ENCODE measurements at regions not wholly inside any gene's neighbourhood (a gene's known extent, or its start where the extent isn't known, plus 50 kb on each side); places are given as distances from the start of the nearest gene placed in this dataset.

DNA sequence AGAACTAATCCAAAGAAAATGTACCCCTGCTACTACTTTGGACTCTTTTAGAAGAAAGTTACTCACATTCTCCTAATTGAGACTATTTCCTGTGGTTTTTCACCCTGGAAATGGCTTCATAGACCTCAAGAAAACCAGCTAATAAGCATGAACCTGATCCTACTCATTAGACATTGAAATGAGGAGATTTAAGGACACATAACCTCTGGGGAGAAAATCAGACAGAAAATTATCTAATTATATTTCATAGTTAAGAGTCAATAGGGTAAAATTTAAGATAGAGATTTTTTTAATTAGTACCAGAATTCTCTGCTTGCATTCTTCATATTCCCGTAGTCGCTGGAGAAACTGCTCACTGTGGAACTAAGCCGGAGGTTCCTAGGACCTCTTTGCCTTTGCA, 114.6 kb upstream of the ACP3 start:
- Mint-ChIP-seq H3K4me3 (no peak overlapping the region), H3K27me3 (peaks cover 21% of the 10 kb centered on the region), H3K4me1 (no peaks in the 10 kb centered on the region), H3K36me3 (ENCODE audit: low read depth) (no peaks in the 10 kb centered on the region), H3K27ac (no peak overlapping the region)
- no peaks in the 10 kb centered on the region for H3K9me3 ChIP-seq (ENCODE audit: control insufficient read depth, low read length, poor library complexity, severe bottlenecking)
- no peak for ATAC-seq
- no peak for DNase-seq

DNA sequence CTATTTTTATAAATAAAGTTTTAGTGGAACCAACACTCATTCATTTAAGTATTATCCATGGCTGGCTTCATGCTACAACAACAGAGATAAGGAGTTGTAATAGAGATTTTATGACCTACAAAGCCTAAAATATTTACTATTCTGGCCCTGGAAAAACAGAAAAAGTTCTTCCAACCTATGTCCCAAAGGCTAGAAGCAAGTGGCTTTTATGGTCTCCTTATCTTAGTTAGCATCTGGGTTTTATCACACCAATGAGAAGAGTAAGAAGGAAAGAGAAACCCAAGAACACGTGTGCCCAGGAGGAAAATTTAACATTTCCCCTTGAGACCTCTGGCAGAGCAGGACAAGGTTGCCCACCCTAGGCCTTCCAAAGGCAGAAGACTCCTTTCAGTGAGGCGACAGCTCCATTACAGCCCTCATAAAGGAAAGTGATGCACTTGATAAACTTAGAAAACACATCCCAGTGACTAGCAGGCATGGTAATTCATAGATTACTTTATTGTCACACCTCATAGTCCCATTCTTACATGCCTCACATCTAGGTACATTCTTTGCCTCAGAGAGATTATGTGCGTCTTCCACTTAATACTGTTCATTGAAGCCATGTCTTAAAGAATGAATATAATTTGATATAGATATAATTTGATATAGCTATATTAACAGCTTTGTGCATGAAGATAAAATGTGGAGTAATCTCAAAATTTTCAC, 113.2 kb upstream of the ACP3 start:
- H3K36me3 Mint-ChIP-seq (ENCODE audit: low read depth) = no peaks in the 10 kb centered on the region
- no peaks in the 10 kb centered on the region for H3K9me3 ChIP-seq (ENCODE audit: control insufficient read depth, low read length, poor library complexity, severe bottlenecking)
- DNase-seq (no peak), ATAC-seq (no peak)
- peaks cover 27% of the 10 kb centered on the region for H3K27me3 Mint-ChIP-seq
- H3K27ac Mint-ChIP-seq = no peak overlapping the region
- no peak overlapping the region for H3K4me3 Mint-ChIP-seq
- H3K4me1 Mint-ChIP-seq = no peaks in the 10 kb centered on the region

DNA sequence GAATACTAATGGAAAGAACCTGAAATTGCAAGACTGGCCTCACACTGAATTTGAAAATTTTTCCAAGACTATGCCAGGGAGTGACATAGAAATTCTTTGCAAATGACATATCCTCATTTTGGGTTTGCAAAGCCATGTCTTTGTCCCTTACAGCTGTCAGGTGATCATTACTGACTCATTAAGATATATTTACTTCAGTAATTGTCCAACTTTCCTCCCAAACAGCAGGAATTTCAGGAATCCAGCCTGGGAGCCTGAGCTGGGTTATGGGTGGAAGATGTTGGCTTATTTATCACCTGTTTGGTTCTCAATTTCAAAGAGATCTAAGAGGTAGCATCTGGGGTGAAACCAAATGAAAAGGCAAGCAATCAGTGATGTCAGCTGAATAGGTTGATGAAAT, 111.6 kb upstream of the ACP3 start:
- Mint-ChIP-seq H3K27me3 (peaks cover 34% of the 10 kb centered on the region), H3K4me1 (peaks cover 2% of the 10 kb centered on the region), H3K27ac (no peak overlapping the region), H3K4me3 (no peak overlapping the region), H3K36me3 (ENCODE audit: low read depth) (peaks cover 2% of the 10 kb centered on the region)
- no peaks in the 10 kb centered on the region for H3K9me3 ChIP-seq (ENCODE audit: control insufficient read depth, low read length, poor library complexity, severe bottlenecking)
- no peak for DNase-seq
- ATAC-seq = no peak

DNA sequence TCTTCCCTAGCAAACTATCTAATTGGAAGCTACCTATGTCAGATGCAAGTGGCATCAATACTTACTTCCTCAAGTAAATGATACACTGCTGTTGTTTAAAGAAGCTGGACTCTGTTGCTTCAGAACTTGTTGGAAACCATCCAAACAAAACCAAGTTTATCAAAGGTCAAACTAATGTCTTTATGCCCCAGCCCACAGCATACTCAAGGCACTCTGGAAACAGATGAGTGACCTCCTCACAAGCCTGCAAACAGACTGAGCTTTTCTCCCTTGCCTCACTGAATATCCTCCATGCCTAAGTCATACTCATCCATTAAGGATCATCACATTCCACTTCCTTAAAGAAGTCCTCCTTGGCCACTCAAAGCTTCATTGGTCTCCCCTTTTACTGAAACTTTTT, 107.4 kb upstream of the ACP3 start:
- DNase-seq (no peak), ATAC-seq (no peak)
- Mint-ChIP-seq H3K27ac (no peak overlapping the region), H3K36me3 (ENCODE audit: low read depth) (peaks cover 2% of the 10 kb centered on the region), H3K4me3 (no peak overlapping the region), H3K27me3 (peaks cover 54% of the 10 kb centered on the region), H3K4me1 (peaks cover 5% of the 10 kb centered on the region)
- no peaks in the 10 kb centered on the region for H3K9me3 ChIP-seq (ENCODE audit: control insufficient read depth, low read length, poor library complexity, severe bottlenecking)

DNA sequence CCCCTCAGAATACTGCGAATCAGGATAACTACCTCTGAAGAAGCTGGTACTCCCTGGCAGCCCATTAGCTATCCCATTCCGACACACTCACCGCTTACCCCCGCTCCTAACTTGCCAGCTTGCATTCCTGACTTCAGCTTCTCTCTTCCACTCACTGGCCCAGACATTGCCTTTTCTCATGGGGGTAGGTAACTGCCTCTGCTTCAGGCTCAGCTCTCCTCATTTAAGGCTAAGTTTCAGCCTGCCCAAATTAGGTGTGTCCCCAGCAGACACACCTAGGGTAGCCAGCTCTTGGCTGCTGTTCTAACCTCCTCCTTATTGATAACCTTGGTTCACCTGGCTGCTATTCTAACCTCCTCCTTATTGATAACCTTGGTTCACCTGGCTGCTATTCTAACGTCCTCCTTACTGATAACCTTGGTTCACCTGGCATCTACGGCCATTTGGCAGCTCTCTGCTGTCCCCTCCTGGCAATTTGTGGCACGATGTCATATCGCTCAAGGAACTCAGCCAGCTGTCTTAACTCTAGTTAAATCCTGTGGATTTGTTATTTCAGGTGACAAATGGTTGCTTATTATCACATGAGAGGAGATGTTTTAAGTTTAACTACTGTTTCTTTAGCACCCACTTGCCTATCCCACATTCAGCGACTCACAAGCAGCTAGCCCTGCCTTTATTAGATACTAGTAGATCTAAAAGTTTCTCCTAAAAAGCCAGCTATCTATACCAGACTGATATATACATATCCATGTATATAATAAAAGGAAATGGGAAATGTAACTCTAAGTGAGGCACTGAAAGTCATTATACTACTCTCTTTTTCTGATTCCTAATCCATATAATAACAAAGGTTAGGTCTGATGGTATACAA, 106.5 kb upstream of the ACP3 start:
- no peak for DNase-seq
- peaks cover 5% of the 10 kb centered on the region for H3K4me1 Mint-ChIP-seq
- H3K27me3 Mint-ChIP-seq = peaks cover 54% of the 10 kb centered on the region
- no peak for ATAC-seq
- H3K27ac Mint-ChIP-seq = no peak overlapping the region
- no peak overlapping the region for H3K4me3 Mint-ChIP-seq
- no peaks in the 10 kb centered on the region for H3K9me3 ChIP-seq (ENCODE audit: control insufficient read depth, low read length, poor library complexity, severe bottlenecking)
- H3K36me3 Mint-ChIP-seq (ENCODE audit: low read depth) = peaks cover 2% of the 10 kb centered on the region

DNA sequence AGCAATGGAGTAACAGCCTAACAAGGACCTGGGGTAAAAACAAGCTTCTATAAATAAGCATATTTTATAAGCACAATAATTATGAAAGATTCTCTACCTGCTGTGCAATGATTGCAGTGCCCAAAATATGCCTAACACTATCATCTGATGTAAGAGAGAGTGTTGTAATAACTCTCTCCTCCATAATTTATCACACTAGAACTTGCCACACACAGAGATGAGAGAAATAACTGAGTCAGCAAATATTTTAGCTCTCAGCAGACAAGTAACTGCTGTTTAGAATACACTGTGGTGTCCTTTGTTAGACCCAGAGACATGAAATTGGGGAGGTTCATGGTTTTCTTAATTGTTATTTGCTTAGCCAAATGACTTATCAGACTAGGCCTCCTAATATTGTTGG, 105.3 kb upstream of the ACP3 start:
- H3K9me3 ChIP-seq (ENCODE audit: control insufficient read depth, low read length, poor library complexity, severe bottlenecking) = no peaks in the 10 kb centered on the region
- peaks cover 54% of the 10 kb centered on the region for H3K27me3 Mint-ChIP-seq
- DNase-seq = no peak
- H3K4me3 Mint-ChIP-seq = no peak overlapping the region
- no peak for ATAC-seq
- H3K4me1 Mint-ChIP-seq = peaks cover 5% of the 10 kb centered on the region
- peaks cover 2% of the 10 kb centered on the region for H3K36me3 Mint-ChIP-seq (ENCODE audit: low read depth)
- H3K27ac Mint-ChIP-seq = no peak overlapping the region

DNA sequence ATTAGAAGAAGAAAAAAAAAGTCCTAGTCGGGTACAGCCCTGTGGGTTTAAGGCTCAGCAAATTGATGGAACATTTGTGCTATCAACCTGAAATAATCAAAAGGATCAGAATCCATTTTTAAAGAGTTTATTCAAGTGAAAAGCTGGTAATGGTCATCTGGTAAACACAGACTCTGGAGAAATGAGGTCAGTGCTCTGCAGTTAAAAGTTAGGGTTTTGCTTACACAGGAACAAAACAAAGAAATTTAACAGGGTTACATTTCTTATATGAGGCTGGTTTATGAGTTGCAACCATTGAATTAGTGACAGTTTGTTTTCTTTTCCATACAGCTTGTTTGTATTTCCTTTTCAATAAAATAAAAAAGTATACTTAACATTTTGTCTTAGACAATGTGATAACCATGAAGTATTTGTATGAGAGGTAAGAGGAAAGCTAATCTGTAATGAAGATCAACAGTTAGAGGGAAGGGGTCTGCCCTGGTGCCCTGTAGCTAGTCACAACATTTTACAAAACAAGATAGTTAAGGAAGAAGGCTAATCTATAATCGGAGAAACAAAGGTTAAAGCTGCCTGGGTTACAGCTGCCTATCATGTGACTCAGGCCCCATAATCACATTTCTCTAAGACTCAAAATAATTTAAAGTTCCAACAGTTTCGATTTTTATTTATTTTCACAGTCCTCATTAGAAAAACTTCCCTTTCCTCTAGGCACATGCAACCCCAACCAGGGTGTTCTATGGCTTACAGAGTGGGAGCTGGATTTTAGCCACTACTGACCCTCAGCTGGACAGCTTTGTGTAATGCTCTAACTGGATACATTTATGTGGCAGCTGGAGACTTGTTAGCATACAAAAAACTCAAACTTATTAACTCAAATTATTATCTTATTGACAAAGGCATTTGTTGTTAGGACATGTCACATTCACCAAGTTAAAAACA, 98.1 kb upstream of the ACP3 start:
- H3K27me3 Mint-ChIP-seq = peaks cover 13% of the 10 kb centered on the region
- H3K36me3 Mint-ChIP-seq (ENCODE audit: low read depth) = no peaks in the 10 kb centered on the region
- H3K4me1 Mint-ChIP-seq = no peaks in the 10 kb centered on the region
- H3K9me3 ChIP-seq (ENCODE audit: control insufficient read depth, low read length, poor library complexity, severe bottlenecking) = no peaks in the 10 kb centered on the region
- H3K27ac Mint-ChIP-seq = no peak overlapping the region
- DNase-seq (no peak), ATAC-seq (no peak)
- H3K4me3 Mint-ChIP-seq = no peak overlapping the region

DNA sequence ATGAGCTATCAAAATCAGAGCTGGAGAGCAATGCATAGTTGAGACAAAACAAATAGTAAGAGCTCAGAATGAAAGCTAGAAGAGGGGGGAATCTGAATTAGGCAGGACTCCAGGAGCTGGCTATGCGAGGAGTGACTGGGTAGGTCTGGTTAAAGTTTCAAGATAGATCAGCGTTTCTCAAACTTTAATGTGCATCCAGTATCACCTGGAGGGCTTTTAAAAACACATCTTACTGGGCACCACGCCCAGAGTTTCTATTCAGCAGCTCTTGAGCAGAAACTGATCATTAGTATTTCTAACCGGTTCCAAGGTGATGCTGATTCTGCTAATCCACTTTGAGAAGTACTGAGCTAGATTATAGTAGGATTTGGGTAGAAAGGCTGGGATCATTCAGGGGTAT, 96.2 kb upstream of the ACP3 start:
- ATAC-seq (no peak), DNase-seq (no peak)
- peaks cover 13% of the 10 kb centered on the region for H3K27me3 Mint-ChIP-seq
- no peak overlapping the region for H3K4me3 Mint-ChIP-seq
- H3K27ac Mint-ChIP-seq = no peak overlapping the region
- no peaks in the 10 kb centered on the region for H3K9me3 ChIP-seq (ENCODE audit: control insufficient read depth, low read length, poor library complexity, severe bottlenecking)
- no peaks in the 10 kb centered on the region for H3K36me3 Mint-ChIP-seq (ENCODE audit: low read depth)
- no peaks in the 10 kb centered on the region for H3K4me1 Mint-ChIP-seq

DNA sequence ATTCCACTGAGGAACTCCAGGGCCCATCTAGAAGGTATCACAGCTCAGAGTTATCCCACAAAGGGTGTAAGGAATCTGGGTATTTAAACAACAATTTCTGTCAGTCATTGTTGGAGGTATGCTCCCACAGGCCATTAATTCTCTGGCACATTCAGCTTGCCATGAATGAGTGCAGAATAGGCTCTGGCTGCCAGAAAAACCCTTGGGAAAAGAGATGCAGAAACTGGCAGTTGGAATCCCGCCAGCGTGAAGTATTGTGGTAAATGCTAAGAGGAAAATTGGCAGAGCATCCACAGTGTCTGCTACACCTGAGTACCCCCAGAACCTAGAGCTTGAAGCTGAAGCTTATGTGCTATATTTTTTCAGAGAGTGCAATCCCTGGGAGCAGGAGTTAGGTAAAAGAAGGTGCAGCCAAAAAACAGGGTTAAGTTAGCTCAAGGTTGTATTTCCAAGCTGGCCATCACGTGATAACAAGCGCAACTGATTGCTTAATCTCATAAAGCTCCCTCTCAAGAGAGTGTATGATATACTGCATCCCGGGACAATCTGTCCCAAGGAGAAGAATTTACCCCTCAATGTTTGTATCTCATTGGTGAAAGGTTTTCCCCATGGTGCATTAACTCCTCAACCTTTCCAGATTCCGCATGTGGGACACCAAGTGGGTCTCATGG, 94.2 kb upstream of the ACP3 start:
- DNase-seq (no peak), ATAC-seq (no peak)
- peaks cover 13% of the 10 kb centered on the region for H3K27me3 Mint-ChIP-seq
- no peaks in the 10 kb centered on the region for H3K36me3 Mint-ChIP-seq (ENCODE audit: low read depth)
- no peaks in the 10 kb centered on the region for H3K9me3 ChIP-seq (ENCODE audit: control insufficient read depth, low read length, poor library complexity, severe bottlenecking)
- H3K4me1 Mint-ChIP-seq = no peaks in the 10 kb centered on the region
- no peak overlapping the region for H3K4me3 Mint-ChIP-seq
- H3K27ac Mint-ChIP-seq = no peak overlapping the region

DNA sequence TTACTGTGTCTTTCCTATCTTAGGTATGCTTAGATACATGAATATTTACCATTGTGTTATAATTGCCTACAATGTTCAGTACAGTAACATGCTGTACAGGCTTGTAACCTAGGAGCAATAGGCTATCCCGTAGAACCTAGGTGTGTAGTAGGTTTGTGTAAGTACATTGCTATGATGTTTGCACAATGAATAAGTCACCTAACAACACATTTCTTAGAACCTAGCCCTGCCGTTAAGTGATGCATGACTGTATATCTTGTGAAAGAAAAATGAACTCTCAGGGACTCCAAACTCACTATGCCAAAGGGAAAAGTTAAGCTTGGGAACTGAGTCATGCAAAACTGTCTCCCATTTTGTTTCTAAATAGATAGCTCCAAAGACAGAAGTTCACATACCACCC, 91.5 kb upstream of the ACP3 start:
- H3K9me3 ChIP-seq (ENCODE audit: control insufficient read depth, low read length, poor library complexity, severe bottlenecking) = no peaks in the 10 kb centered on the region
- DNase-seq = no peak

DNA sequence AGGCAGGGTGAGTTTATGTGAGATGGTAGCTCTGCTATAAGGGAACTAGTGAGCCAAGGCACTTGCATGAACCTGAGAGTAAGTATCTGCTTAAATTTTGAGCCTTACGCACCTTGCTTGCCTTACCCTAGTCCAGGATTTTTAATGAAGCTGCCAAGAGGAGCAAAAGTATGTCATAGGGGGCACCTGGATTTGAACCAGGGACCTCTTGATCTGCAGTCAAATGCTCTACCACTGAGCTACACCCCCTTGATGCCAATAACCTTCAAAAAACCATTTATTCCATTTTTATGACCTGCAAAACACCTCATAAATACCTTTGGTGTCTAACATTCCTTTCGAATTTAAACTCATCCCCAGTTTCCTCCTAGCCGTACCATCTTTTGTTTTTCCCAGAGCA, 88.3 kb upstream of the ACP3 start:
- DNase-seq = no peak
- H3K4me3 Mint-ChIP-seq = no peak overlapping the region
- no peak overlapping the region for H3K27ac Mint-ChIP-seq
- peaks cover 27% of the 10 kb centered on the region for H3K27me3 Mint-ChIP-seq
- no peaks in the 10 kb centered on the region for H3K36me3 Mint-ChIP-seq (ENCODE audit: low read depth)
- H3K9me3 ChIP-seq (ENCODE audit: control insufficient read depth, low read length, poor library complexity, severe bottlenecking) = no peaks in the 10 kb centered on the region
- H3K4me1 Mint-ChIP-seq = no peaks in the 10 kb centered on the region
- no peak for ATAC-seq

More for the DNA sequence above, 91.5 kb upstream of the ACP3 start:
- ATAC-seq = no peak
- H3K36me3 Mint-ChIP-seq (ENCODE audit: low read depth) = no peaks in the 10 kb centered on the region
- no peak overlapping the region for H3K4me3 Mint-ChIP-seq
- H3K27ac Mint-ChIP-seq = no peak overlapping the region
- H3K4me1 Mint-ChIP-seq = no peaks in the 10 kb centered on the region
- H3K27me3 Mint-ChIP-seq = peaks cover 11% of the 10 kb centered on the region

DNA sequence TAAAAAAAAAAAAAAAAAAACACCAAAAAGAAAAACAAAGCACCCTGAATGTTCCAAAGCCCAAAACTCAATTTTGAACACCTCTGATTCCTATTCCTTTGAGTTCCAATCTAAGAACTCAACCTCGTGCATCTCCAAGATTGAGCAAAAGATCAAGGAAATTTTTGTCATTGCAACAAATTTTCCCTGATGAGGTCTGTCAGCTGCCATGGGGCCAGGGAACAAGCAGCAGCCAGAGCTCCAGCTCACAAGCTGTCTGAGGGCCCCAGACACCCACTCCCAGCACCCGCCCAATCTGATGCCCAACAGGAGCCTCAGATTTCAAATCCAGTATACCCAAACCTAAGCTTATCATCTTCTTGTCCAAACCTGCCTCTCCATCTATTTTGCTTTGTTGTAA, 87.6 kb upstream of the ACP3 start:
- Mint-ChIP-seq H3K27ac (no peak overlapping the region), H3K27me3 (peaks cover 30% of the 10 kb centered on the region), H3K4me1 (no peaks in the 10 kb centered on the region), H3K36me3 (ENCODE audit: low read depth) (no peaks in the 10 kb centered on the region), H3K4me3 (no peak overlapping the region)
- ATAC-seq (no peak), DNase-seq (no peak)
- H3K9me3 ChIP-seq (ENCODE audit: control insufficient read depth, low read length, poor library complexity, severe bottlenecking) = no peaks in the 10 kb centered on the region

All from T-helper 17 cell (primary cell).